LNCAP (cell line): ENCODE measurements at regions not wholly inside any gene's neighbourhood (a gene's known extent, or its start where the extent isn't known, plus 50 kb on each side); places are given as distances from the start of the nearest gene placed in this dataset.

Source experiments
- CTCF ChIP-seq: fragments of 450-650 bp; IDR thresholded peaks from 2 replicates; pipeline ENCODE4 v1.5.1; 2017; ENCODE audit warnings: mild to moderate bottlenecking

DNA sequence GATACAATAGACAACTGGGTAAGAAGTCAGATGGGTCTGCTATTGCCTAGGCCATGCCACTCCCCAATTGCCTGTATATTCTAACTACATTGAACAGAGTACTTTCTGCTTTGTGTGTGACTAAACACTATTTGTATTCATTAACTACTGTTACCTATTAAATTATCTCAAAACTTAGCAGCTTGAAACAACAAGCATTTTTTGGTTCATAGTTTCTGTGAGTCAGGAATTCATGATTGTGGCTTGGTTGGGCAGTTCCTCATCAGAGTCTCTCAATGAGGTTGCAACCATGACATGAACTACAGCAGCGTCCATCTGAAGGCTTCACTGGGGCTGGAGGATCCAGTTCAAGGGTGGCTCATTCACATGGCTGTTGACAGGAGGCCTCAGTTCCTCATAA is 205.7 kb downstream of the EN1 start:
- no peak for TF ChIP-seq CTCF

- no peak for TF ChIP-seq CTCF
Observed at GRCh38 chr2:118639371-118639770, 208.1 kb downstream of the EN1 start.

GRCh38 chr2:118638453-118638852 is 209.0 kb downstream of the EN1 start:
- no peak for TF ChIP-seq CTCF

GRCh38 chr2:118635891-118636290 is 211.6 kb downstream of the EN1 start:
- no peak for TF ChIP-seq CTCF

- no peak for TF ChIP-seq CTCF
Observed at GRCh38 chr2:118634876-118635275, 212.6 kb downstream of the EN1 start.

DNA sequence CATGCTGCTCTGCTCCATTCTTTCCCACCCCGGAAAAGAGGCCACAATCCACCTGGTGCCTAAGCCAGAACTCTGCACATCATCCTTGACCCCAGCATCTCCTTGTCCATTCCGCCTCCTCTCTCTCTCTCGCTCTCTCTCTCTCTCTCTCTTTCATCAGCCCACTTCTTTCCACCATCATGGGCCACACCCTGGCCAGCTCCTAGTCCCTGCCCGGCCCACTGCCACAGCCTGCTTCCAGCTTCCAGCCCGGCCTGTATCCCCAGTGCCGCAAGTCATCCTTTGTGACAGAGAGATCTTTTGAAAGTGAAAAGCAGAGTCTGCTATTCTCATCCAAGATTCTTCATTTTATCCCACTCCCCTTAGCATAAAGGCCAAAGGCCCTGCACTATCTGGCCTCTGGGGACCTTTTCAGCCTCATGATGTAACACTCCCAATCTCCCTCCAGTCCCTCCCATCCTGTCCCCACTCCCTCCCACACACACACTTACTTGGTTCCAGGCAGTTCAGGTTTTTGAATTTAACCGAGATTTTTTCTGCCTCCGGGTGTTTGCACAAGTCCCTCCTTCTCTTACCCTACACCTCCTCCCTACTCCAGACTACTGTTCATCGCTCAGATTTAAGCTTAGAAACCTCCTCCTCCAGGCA is 214.0 kb downstream of the EN1 start:
- no peak for TF ChIP-seq CTCF

DNA sequence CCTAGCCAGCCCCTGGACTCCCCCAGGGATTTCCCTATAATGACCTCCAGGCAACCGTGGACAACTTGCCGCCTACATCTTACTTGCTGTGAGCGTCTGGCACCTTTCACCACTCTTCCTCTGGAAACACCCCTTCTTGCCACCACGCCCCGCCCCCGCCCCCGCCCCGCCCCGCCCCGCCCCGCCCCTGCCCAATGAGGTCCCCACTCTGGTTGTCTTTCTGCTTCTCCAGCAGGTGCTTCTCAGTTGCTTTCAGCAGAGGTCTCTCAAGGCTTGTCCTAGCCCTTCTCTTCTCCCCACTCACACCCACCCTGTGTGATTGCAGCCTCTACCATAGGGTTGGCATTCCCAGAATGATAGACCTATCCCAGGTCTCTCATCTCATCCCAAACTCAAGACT is 214.5 kb downstream of the EN1 start:
- no peak for TF ChIP-seq CTCF

- no peak for TF ChIP-seq CTCF
Observed at GRCh38 chr2:118627156-118627555, 220.3 kb downstream of the EN1 start.
